HG03064 (cell line): ENCODE measurements at regions not wholly inside any gene's neighbourhood (a gene's known extent, or its start where the extent isn't known, plus 50 kb on each side); places are given as distances from the start of the nearest gene placed in this dataset.
"Not testable (repeated sequence)": the region's sequence is repeated elsewhere in the genome, so short reads cannot be mapped to it uniquely, and the experiment has no call there.

Experiments
- ATAC-seq: cut with Tn5 transposase; IDR thresholded peaks from one replicate; pipeline ENCODE4 v1.9.1; 2021; ENCODE audit warnings: low read depth; ENCODE audit not compliant: unreplicated experiment

GRCh38 chr2:125961739-125962138 lies 694.2 kb upstream of the GYPC start:
- no peak for ATAC-seq

- ATAC-seq, result no peak
These were observed 676.1 kb upstream of the GYPC start for GRCh38 chr2:125979886-125980285.

- ATAC-seq, result no peak
These were observed 672.6 kb upstream of the GYPC start for GRCh38 chr2:125983364-125983763.

- ATAC-seq, result no peak
These were observed 626.6 kb upstream of the GYPC start for GRCh38 chr2:126029316-126029715.

- no peak for ATAC-seq
These were observed 617.1 kb upstream of the GYPC start for GRCh38 chr2:126038861-126039260.

- ATAC-seq, result no peak
These were observed 614.4 kb upstream of the GYPC start for GRCh38 chr2:126041391-126042047.

- ATAC-seq, result no peak
These were observed 613.9 kb upstream of the GYPC start for GRCh38 chr2:126042089-126042488.

- no peak for ATAC-seq
These were observed 607.2 kb upstream of the GYPC start for GRCh38 chr2:126048719-126049118.

GRCh38 chr2:126049461-126049860 lies 606.5 kb upstream of the GYPC start:
- ATAC-seq, result no peak

GRCh38 chr2:126050991-126051736 lies 604.8 kb upstream of the GYPC start:
- no peak for ATAC-seq

- not testable (repeated sequence) for ATAC-seq
These were observed 604.2 kb upstream of the GYPC start for GRCh38 chr2:126051737-126052240.

- no peak for ATAC-seq
These were observed 596.6 kb upstream of the GYPC start for GRCh38 chr2:126059379-126059778.

GRCh38 chr2:126085011-126085795 lies 570.8 kb upstream of the GYPC start:
- ATAC-seq, result no peak

GRCh38 chr2:126100962-126101361 lies 555.0 kb upstream of the GYPC start:
- no peak for ATAC-seq

- ATAC-seq, result no peak
These were observed 550.0 kb upstream of the GYPC start for GRCh38 chr2:126106006-126106405.

GRCh38 chr2:126107883-126108282 lies 548.1 kb upstream of the GYPC start:
- no peak for ATAC-seq

- ATAC-seq, result no peak
These were observed 540.0 kb upstream of the GYPC start for GRCh38 chr2:126115975-126116374.

GRCh38 chr2:126117886-126118285 lies 538.1 kb upstream of the GYPC start:
- no peak for ATAC-seq

- no peak for ATAC-seq
These were observed 510.2 kb upstream of the GYPC start for GRCh38 chr2:126145752-126146151.

- no peak for ATAC-seq
These were observed 501.6 kb upstream of the GYPC start for GRCh38 chr2:126154256-126154785.

- ATAC-seq, result not testable (repeated sequence)
These were observed 495.0 kb upstream of the GYPC start for GRCh38 chr2:126160950-126161349.
